ENCODE measurements at regions not wholly inside any gene's neighbourhood (a gene's known extent, or its start where the extent isn't known, plus 50 kb on each side); places are given as distances from the start of the nearest gene placed in this dataset.

GRCh38 chr15:45980366-45980765 is 345.5 kb downstream of the SQOR start:
- TF ChIP-seq CTCF (IDR thresholded peaks at IDR 0.05) = no peak
- Histone ChIP-seq H3K4me1 (no peaks in the 10 kb centered on the region), H3K4me3 (no peak overlapping the region), H3K9me3 (peaks cover 4% of the 10 kb centered on the region), H3K36me3 (no peaks in the 10 kb centered on the region), H3K27ac (no peak overlapping the region), H3K27me3 (ENCODE audit: low read depth) (no peaks in the 10 kb centered on the region)
- ATAC-seq (no peak), DNase-seq (no peak)
- intact Hi-C loops (cut with DNase I) = no loop called here

- intact Hi-C loops (cut with DNase I) = no loop called here
- no peak for ATAC-seq
- H3K27ac ChIP-seq = no peak overlapping the region
These were observed 346.8 kb downstream of the SQOR start for GRCh38 chr15:45981625-45982024.

GRCh38 chr15:45991863-45992262 is 357.0 kb downstream of the SQOR start:
- no peaks in the 10 kb centered on the region for H3K27me3 ChIP-seq (ENCODE audit: low read depth)
- H3K4me1 ChIP-seq = no peaks in the 10 kb centered on the region
- no peak for TF ChIP-seq CTCF (IDR thresholded peaks at IDR 0.05)
- no peaks in the 10 kb centered on the region for H3K36me3 ChIP-seq
- ATAC-seq (no peak), DNase-seq (no peak)
- intact Hi-C loops (cut with DNase I) = no loop called here
- H3K27ac ChIP-seq = no peak overlapping the region
- peaks cover 2% of the 10 kb centered on the region for H3K9me3 ChIP-seq
- H3K4me3 ChIP-seq = no peak overlapping the region

More at GRCh38 chr15:45981625-45982024, 346.8 kb downstream of the SQOR start:
- no peak for TF ChIP-seq CTCF (IDR thresholded peaks at IDR 0.05)
- H3K4me3 ChIP-seq = no peak overlapping the region
- H3K4me1 ChIP-seq = no peaks in the 10 kb centered on the region
- no peaks in the 10 kb centered on the region for H3K27me3 ChIP-seq (ENCODE audit: low read depth)
- no peaks in the 10 kb centered on the region for H3K36me3 ChIP-seq
- no peak for DNase-seq
- peaks cover 13% of the 10 kb centered on the region for H3K9me3 ChIP-seq

- intact Hi-C loops (cut with DNase I) = no loop called here
- Histone ChIP-seq H3K27ac (no peak overlapping the region), H3K36me3 (no peaks in the 10 kb centered on the region), H3K27me3 (ENCODE audit: low read depth) (no peaks in the 10 kb centered on the region), H3K4me3 (no peak overlapping the region), H3K9me3 (peaks cover 2% of the 10 kb centered on the region), H3K4me1 (no peaks in the 10 kb centered on the region)
- ATAC-seq (no peak), DNase-seq (no peak)
- TF ChIP-seq CTCF (IDR thresholded peaks at IDR 0.05) = no peak
These were observed 358.2 kb downstream of the SQOR start for GRCh38 chr15:45993072-45993471.

GRCh38 chr15:45993508-45993907 is 358.7 kb downstream of the SQOR start:
- no peak for TF ChIP-seq CTCF (IDR thresholded peaks at IDR 0.05)
- Histone ChIP-seq H3K9me3 (peaks cover 2% of the 10 kb centered on the region), H3K4me1 (no peaks in the 10 kb centered on the region), H3K36me3 (no peaks in the 10 kb centered on the region), H3K27me3 (ENCODE audit: low read depth) (no peaks in the 10 kb centered on the region), H3K27ac (no peak overlapping the region), H3K4me3 (no peak overlapping the region)
- no peak for DNase-seq
- intact Hi-C loops (cut with DNase I) = no loop called here
- no peak for ATAC-seq

GRCh38 chr15:45995800-45996199 is 361.0 kb downstream of the SQOR start:
- no peaks in the 10 kb centered on the region for H3K27me3 ChIP-seq (ENCODE audit: low read depth)
- no peaks in the 10 kb centered on the region for H3K4me1 ChIP-seq
- H3K9me3 ChIP-seq = no peaks in the 10 kb centered on the region
- no peak overlapping the region for H3K4me3 ChIP-seq
- intact Hi-C loops (cut with DNase I) = no loop called here
- no peak overlapping the region for H3K27ac ChIP-seq
- H3K36me3 ChIP-seq = no peaks in the 10 kb centered on the region
- ATAC-seq (no peak), DNase-seq (no peak)
- TF ChIP-seq CTCF (IDR thresholded peaks at IDR 0.05) = no peak

All from lower lobe of right lung (tissue), 2 donors.